Natural killer cell treated with Interleukin-12 subunit alpha and Interleukin-12 subunit beta and Interleukin-15 and Interleukin-18, amount 100 ng/mL, for 72 hours (primary cell): ENCODE measurements at regions not wholly inside any gene's neighbourhood (a gene's known extent, or its start where the extent isn't known, plus 50 kb on each side); places are given as distances from the start of the nearest gene placed in this dataset.
"Not testable (repeated sequence)": the region's sequence is repeated elsewhere in the genome, so short reads cannot be mapped to it uniquely, and the experiment has no call there.

Source experiments
- ATAC-seq, 2 donors: fragments of 150-1000 bp; cut with Tn5 transposase in 1 of 2; sonication (Bioruptor Pico), chemical (Tn5 transposase) in 1 of 2; 2 replicates each; pipeline ENCODE4 v1.10.0; 2021
- DNase-seq: peaks from one replicate; pipeline ENCODE4 v3.0.0; 2022; ENCODE audit warnings: low spot score
- H3K27ac Mint-ChIP-seq, 2 donors: 1 replicate in 1 of 2; 2 replicates in 1 of 2; pipeline ENCODE4 v1.8.0; 2022; ENCODE audit warnings: mixed read lengths in 2 of 2, mild to moderate bottlenecking in 1 of 2, moderate library complexity in 1 of 2
- H3K27me3 Mint-ChIP-seq, 2 donors: 1 replicate in 1 of 2; 2 replicates in 1 of 2; pipeline ENCODE4 v1.8.0; 2022; ENCODE audit warnings: mixed read lengths in 2 of 2
- H3K36me3 Mint-ChIP-seq: one replicate; pipeline ENCODE4 v1.8.0; 2022; ENCODE audit warnings: mixed read lengths
- H3K4me1 Mint-ChIP-seq, 2 donors: 1 replicate in 1 of 2; 2 replicates in 1 of 2; pipeline ENCODE4 v1.8.0; 2022; ENCODE audit warnings: low read depth in 2 of 2, mixed read lengths in 2 of 2, mild to moderate bottlenecking in 1 of 2
- H3K4me3 Mint-ChIP-seq: one replicate; pipeline ENCODE4 v1.8.0; 2022; ENCODE audit warnings: mixed read lengths
- H3K9me3 Mint-ChIP-seq: 2 replicates; pipeline ENCODE4 v1.8.0; 2022; ENCODE audit warnings: mixed read lengths

- H3K9me3 Mint-ChIP-seq, H3K4me3 Mint-ChIP-seq, H3K4me1 Mint-ChIP-seq, H3K27ac Mint-ChIP-seq, H3K27me3 Mint-ChIP-seq, H3K36me3 Mint-ChIP-seq, ATAC-seq, DNase-seq: not testable (repeated sequence)
These were observed 108.1 kb downstream of the ANXA2R start for GRCh38 chr5:42932011-42932410.

DNA sequence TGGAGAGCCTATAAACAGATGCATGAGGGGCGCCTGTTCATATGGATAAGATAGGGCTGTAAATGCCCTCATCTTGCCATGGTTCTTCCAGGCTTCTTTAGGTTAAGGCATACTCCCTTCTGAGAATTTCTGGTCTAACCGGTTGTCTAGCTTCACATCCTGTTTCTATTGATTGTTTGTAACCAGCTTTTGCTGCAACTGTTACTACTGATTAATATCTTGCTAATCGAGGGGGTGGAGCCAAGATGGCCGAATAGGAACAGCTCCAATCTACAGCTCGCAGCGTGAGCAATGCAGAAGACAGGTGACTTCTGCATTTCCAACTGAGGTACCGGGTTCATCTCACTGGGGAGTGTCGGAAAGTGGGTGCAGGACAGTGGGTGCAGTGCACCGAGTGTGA, 108.7 kb downstream of the ANXA2R start:
- not testable (repeated sequence) for H3K36me3 Mint-ChIP-seq, H3K4me3 Mint-ChIP-seq, H3K27ac Mint-ChIP-seq, H3K27me3 Mint-ChIP-seq, H3K4me1 Mint-ChIP-seq, H3K9me3 Mint-ChIP-seq, ATAC-seq, DNase-seq

DNA sequence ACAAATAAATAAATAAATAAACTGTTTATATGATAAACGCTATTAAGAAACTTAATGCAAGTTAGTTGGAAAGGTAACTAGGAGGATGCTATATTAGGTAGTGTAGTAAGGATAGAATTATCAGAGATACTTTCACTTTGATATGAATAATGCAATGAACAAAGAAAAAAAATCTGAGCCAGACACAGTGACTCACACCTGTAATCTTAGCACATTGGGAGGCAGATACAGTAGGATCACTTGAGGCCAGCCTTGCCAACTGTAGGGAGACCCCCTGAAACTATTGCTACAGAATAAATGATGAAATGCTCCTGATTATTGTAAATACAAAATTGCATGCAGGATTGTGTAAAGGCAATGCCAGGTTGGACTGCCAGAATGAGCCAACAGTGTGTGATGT, 109.2 kb downstream of the ANXA2R start:
- Mint-ChIP-seq H3K36me3 (peaks cover 8% of the 10 kb centered on the region), H3K9me3 (no peaks in the 10 kb centered on the region), H3K27ac (no peak overlapping the region), H3K4me3 (no peak overlapping the region), H3K27me3 (no peaks in the 10 kb centered on the region), H3K4me1 (peaks cover 0 to 2% of the 10 kb centered on the region in 2 donors)
- ATAC-seq, result peak in 1 of 2 donors; percentile 48
- no peak for DNase-seq

DNA sequence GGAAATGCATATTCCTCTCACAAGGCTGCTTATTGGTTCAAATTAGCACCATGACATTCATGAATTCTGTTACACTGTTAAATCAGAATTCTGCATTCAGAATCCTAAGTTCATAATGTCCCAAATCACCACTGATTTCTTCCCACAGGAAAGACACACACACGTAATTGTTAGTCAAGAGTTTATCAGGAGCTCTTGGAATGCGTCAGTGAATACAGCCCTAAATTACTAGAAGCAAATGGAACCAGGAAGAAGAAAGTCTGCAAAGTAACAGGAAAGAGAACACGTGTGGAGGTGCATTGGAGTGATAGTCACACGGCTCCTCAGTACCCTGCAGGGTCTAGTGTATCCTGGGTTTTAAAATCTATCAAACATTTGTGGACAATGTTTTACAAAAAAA, 110.2 kb downstream of the ANXA2R start:
- no peaks in the 10 kb centered on the region for H3K27me3 Mint-ChIP-seq
- H3K9me3 Mint-ChIP-seq, result no peaks in the 10 kb centered on the region
- ATAC-seq (no peak), DNase-seq (no peak)
- peaks cover 8% of the 10 kb centered on the region for H3K36me3 Mint-ChIP-seq
- H3K4me1 Mint-ChIP-seq, result peaks cover 0 to 2% of the 10 kb centered on the region in 2 donors
- no peak overlapping the region for H3K27ac Mint-ChIP-seq
- no peak overlapping the region for H3K4me3 Mint-ChIP-seq

GRCh38 chr5:42927730-42928129, 112.4 kb downstream of the ANXA2R start:
- Mint-ChIP-seq H3K27me3 (no peaks in the 10 kb centered on the region), H3K4me3 (no peak overlapping the region), H3K27ac (no peak overlapping the region), H3K9me3 (no peaks in the 10 kb centered on the region), H3K36me3 (peaks cover 4% of the 10 kb centered on the region), H3K4me1 (peaks cover 0 to 2% of the 10 kb centered on the region in 2 donors)
- no peak for ATAC-seq
- no peak for DNase-seq

- ATAC-seq, result no peak
- H3K4me1 Mint-ChIP-seq, result no peaks in the 10 kb centered on the region
These were observed 113.0 kb upstream of the SELENOP start for GRCh38 chr5:42924686-42925085.

DNA sequence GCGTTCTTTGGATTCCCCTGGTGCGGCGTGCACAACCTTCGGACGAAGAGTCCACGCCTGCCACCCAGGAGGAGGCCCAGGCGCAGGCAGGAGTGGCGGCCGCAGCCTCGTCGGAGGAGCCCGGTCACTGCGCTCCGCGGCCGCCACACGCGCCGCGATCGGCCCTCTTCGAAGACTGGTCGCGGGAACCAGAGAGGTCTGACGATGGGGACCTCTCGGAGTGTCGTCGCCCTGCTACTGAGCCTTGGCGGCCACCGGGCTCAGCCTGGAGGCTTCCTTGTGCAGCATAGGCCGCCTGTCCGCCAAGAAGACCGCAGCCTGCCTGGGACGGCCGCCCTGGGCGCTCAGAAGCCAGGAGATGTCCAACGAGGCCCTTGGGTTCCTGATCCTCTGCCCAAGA, 112.5 kb upstream of the SELENOP start:
- ATAC-seq (no peak), DNase-seq (no peak)
- no peak overlapping the region for H3K27ac Mint-ChIP-seq
- no peak overlapping the region for H3K4me3 Mint-ChIP-seq
- no peaks in the 10 kb centered on the region for H3K36me3 Mint-ChIP-seq
- H3K9me3 Mint-ChIP-seq, result no peaks in the 10 kb centered on the region
- no peaks in the 10 kb centered on the region for H3K4me1 Mint-ChIP-seq
- no peaks in the 10 kb centered on the region for H3K27me3 Mint-ChIP-seq

More at GRCh38 chr5:42924686-42925085, 113.0 kb upstream of the SELENOP start:
- Mint-ChIP-seq H3K4me3 (no peak overlapping the region), H3K9me3 (no peaks in the 10 kb centered on the region), H3K36me3 (no peaks in the 10 kb centered on the region), H3K27ac (no peak overlapping the region), H3K27me3 (no peaks in the 10 kb centered on the region)
- DNase-seq, result no peak

DNA sequence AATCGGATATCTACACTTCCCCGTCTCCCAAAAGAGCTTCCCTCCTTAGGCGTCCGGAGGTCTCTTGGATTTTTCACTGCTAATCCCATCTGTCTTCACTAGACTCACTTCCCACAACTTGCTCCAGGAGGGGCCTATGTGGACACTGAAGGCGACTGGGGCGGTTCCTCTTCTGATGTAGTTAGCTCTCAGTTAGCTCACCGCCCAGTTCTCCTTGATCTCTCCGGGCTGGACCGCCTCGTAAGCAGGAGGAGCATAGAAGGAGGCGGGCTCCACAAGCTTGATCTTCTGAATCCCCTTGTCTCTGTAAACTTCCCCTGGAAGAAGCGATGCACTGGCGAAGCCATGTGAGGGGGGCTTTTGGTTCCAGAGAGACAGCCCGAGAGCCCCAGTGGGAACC, 112.0 kb upstream of the SELENOP start:
- no peaks in the 10 kb centered on the region for H3K9me3 Mint-ChIP-seq
- H3K27ac Mint-ChIP-seq, result no peak overlapping the region

GRCh38 chr5:42919600-42919999, 107.9 kb upstream of the SELENOP start:
- no peak overlapping the region for H3K4me3 Mint-ChIP-seq
- no peaks in the 10 kb centered on the region for H3K27me3 Mint-ChIP-seq

More for the DNA sequence above, 112.0 kb upstream of the SELENOP start:
- no peak overlapping the region for H3K4me3 Mint-ChIP-seq
- ATAC-seq (no peak), DNase-seq (no peak)
- H3K36me3 Mint-ChIP-seq, result no peaks in the 10 kb centered on the region
- no peaks in the 10 kb centered on the region for H3K27me3 Mint-ChIP-seq
- H3K4me1 Mint-ChIP-seq, result no peaks in the 10 kb centered on the region

DNA sequence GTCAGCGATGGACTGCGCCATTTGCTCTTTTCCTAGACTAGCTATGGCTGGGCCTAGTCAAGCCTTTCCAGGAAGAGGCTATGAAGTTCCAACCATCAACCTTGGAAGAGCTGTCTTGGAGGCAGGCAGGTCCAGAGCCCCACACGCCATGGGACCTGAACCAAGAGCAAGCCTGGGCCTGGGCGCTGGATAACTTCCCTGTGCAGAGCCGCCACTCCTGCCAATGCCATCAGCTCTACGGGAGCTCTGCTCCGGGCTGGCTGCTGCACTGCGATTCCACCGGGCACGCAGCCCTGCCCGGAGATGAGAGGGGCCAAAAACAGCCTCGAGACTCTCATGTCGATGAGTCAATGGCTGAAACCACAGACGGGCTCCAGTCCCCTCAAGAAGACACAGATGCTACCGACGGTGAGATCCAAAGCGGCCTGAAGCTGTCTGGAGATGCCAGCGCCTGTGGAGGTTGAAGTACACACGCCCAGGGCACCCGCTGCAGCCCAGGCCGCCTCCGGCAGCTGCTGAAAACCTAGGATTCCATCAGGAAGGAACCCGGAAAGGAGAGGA, 103.7 kb upstream of the SELENOP start:
- ATAC-seq (peak in 1 of 2 donors; percentile 24), DNase-seq (no peak)
- no peaks in the 10 kb centered on the region for H3K27me3 Mint-ChIP-seq
- H3K4me1 Mint-ChIP-seq, result peaks cover 0 to 3% of the 10 kb centered on the region in 2 donors
- H3K4me3 Mint-ChIP-seq, result no peak overlapping the region
- no peaks in the 10 kb centered on the region for H3K9me3 Mint-ChIP-seq
- H3K27ac Mint-ChIP-seq, result no peak overlapping the region
- H3K36me3 Mint-ChIP-seq, result no peaks in the 10 kb centered on the region

More at GRCh38 chr5:42919600-42919999, 107.9 kb upstream of the SELENOP start:
- no peaks in the 10 kb centered on the region for H3K4me1 Mint-ChIP-seq
- DNase-seq (no peak), ATAC-seq (no peak)
- no peaks in the 10 kb centered on the region for H3K9me3 Mint-ChIP-seq
- H3K27ac Mint-ChIP-seq, result no peak overlapping the region
- no peaks in the 10 kb centered on the region for H3K36me3 Mint-ChIP-seq

- ATAC-seq, result no peak
- H3K4me3 Mint-ChIP-seq, result no peak overlapping the region
- peaks cover 11 to 12% of the 10 kb centered on the region in 2 donors for H3K4me1 Mint-ChIP-seq
- DNase-seq, result no peak
- H3K9me3 Mint-ChIP-seq, result no peaks in the 10 kb centered on the region
- H3K27me3 Mint-ChIP-seq, result peaks cover 0 to under 1% of the 10 kb centered on the region in 2 donors
- no peaks in the 10 kb centered on the region for H3K36me3 Mint-ChIP-seq
- H3K27ac Mint-ChIP-seq, result no peak overlapping the region
These were observed 100.6 kb upstream of the SELENOP start for GRCh38 chr5:42912184-42912798.

DNA sequence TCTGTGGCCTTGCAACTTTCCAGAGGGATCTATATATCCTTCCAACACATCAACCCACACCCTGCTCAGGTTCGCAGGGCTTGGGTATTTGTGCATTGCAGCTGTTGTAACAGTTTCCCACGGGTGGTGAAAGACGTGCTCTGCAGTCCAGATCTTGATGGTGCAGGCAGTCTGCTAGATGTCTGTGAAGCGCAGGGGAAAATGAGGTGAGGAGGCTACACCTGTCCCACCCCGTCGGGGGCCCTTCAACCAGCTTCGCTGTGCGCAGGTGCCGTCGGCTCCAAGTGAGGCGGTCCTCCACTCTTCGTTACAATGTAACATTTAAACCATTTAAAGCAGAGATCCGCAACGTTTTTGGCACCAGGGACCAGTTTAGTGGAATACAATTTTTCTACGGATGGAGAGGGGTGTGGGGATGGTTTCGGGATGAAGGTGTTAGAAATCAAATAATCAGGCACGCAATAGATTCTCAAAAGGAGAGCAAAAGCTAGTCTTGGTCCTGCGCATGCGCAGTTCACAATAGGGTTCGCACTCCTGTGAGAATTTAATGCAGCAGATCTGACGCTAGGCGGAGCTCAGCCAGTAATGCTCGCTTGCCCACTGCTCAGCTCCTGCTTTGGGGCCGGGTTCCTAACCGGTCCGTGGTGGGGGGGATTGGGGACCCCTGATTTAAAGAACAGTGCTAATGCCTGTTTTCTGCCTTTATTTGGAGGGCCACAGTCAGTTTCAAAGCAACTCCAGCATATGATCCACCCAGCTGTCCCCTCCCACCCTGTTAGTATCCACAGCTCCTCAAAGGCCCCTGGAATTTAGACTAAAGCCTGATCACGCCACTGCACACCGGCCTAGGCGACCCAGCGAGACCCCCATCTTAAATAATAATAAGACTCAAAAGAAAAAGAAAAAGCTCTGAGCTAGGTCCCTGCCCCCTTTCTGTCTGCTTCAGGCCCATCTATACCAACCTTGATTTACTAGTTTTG, 97.1 kb upstream of the SELENOP start:
- H3K4me1 Mint-ChIP-seq, result peaks cover 11 to 12% of the 10 kb centered on the region in 2 donors
- no peaks in the 10 kb centered on the region for H3K9me3 Mint-ChIP-seq

GRCh38 chr5:42908086-42908485, 96.4 kb upstream of the SELENOP start:
- peaks cover 0 to 13% of the 10 kb centered on the region in 2 donors for H3K27me3 Mint-ChIP-seq
- DNase-seq, result no peak
- ATAC-seq, result no peak
- peaks cover 12 to 13% of the 10 kb centered on the region in 2 donors for H3K4me1 Mint-ChIP-seq
- no peaks in the 10 kb centered on the region for H3K9me3 Mint-ChIP-seq
- peak overlapping the region; percentile 78 to 91 for H3K27ac Mint-ChIP-seq
- H3K36me3 Mint-ChIP-seq, result no peaks in the 10 kb centered on the region
- peak overlapping the region; percentile 96 for H3K4me3 Mint-ChIP-seq

More for the DNA sequence above, 97.1 kb upstream of the SELENOP start:
- peak overlapping the region; percentile 96 for H3K4me3 Mint-ChIP-seq
- peaks cover 0 to 13% of the 10 kb centered on the region in 2 donors for H3K27me3 Mint-ChIP-seq
- H3K27ac Mint-ChIP-seq, result peak overlapping the region; percentile 78 to 91
- peak; percentile 87 to 95 for ATAC-seq
- H3K36me3 Mint-ChIP-seq, result no peaks in the 10 kb centered on the region
- peak; percentile 88 for DNase-seq

- ATAC-seq, result no peak
- peaks cover 0 to 13% of the 10 kb centered on the region in 2 donors for H3K27me3 Mint-ChIP-seq
- DNase-seq, result no peak
- H3K9me3 Mint-ChIP-seq, result no peaks in the 10 kb centered on the region
- no peaks in the 10 kb centered on the region for H3K36me3 Mint-ChIP-seq
- H3K27ac Mint-ChIP-seq, result no peak overlapping the region
- H3K4me1 Mint-ChIP-seq, result peaks cover 10 to 12% of the 10 kb centered on the region in 2 donors
- no peak overlapping the region for H3K4me3 Mint-ChIP-seq
These were observed 94.1 kb upstream of the SELENOP start for GRCh38 chr5:42905827-42906226.
